MM.1S (cell line): ENCODE measurements at regions not wholly inside any gene's neighbourhood (a gene's known extent, or its start where the extent isn't known, plus 50 kb on each side); places are given as distances from the start of the nearest gene placed in this dataset.

Source experiments
- DNase-seq: peaks from one replicate; pipeline ENCODE4 v3.0.0-alpha.2; 2015
- H2AFZ ChIP-seq: fragments of 300-600 bp; sonication (generic); 2 replicates; pipeline ENCODE4 v1.6.0; 2016; ENCODE audit warnings: antibody characterized with exemption, low read length
- H3F3A ChIP-seq: fragments of 300-600 bp; sonication (generic); 2 replicates; pipeline ENCODE4 v1.6.1; 2016; ENCODE audit warnings: mild to moderate bottlenecking, antibody characterized with exemption, low read length, moderate library complexity, mixed read lengths; ENCODE audit not compliant: insufficient read depth
- H3K27ac ChIP-seq: fragments of 300-600 bp; sonication (generic); 2 replicates; pipeline ENCODE4 v1.5.1; 2016; ENCODE audit warnings: mild to moderate bottlenecking, low read length
- H3K27me3 ChIP-seq: fragments of 300-600 bp; sonication (generic); replicated peaks from 2 replicates; pipeline ENCODE4 v1.6.0; 2016; ENCODE audit warnings: low read length; ENCODE audit not compliant: insufficient read depth
- H3K36me3 ChIP-seq: fragments of 300-600 bp; sonication (generic); replicated peaks from 2 replicates; pipeline ENCODE4 v1.6.1; 2016; ENCODE audit warnings: mild to moderate bottlenecking, low read length, mixed read lengths; ENCODE audit not compliant: insufficient read depth
- H3K4me1 ChIP-seq: fragments of 300-600 bp; sonication (generic); 2 replicates; pipeline ENCODE4 v1.6.1; 2016; ENCODE audit warnings: low read length, mixed read lengths
- H3K4me2 ChIP-seq: fragments of 300-600 bp; sonication (generic); 2 replicates; pipeline ENCODE4 v1.6.0; 2016; ENCODE audit warnings: low read depth, low read length
- H3K4me3 ChIP-seq: fragments of 300-600 bp; sonication (generic); 2 replicates; pipeline ENCODE4 v1.5.1; 2016; ENCODE audit warnings: low read length, mixed read lengths
- H3K79me2 ChIP-seq: fragments of 300-600 bp; sonication (generic); 2 replicates; pipeline ENCODE4 v1.6.1; 2016; ENCODE audit warnings: mixed run types, low read length, mixed read lengths
- H3K9ac ChIP-seq: fragments of 300-600 bp; sonication (generic); 2 replicates; pipeline ENCODE4 v1.6.1; 2016; ENCODE audit warnings: low read length, mixed read lengths
- H3K9me2 ChIP-seq: fragments of 300-600 bp; sonication (generic); replicated peaks from 2 replicates; pipeline ENCODE4 v1.6.1; 2016; ENCODE audit warnings: mild to moderate bottlenecking, low read length, mixed read lengths; ENCODE audit not compliant: insufficient read depth
- H3K9me3 ChIP-seq: fragments of 300-600 bp; sonication (generic); replicated peaks from 2 replicates; pipeline ENCODE4 v1.6.1; 2016; ENCODE audit warnings: mild to moderate bottlenecking, low read length, mixed read lengths; ENCODE audit not compliant: insufficient read depth
- H4K20me1 ChIP-seq: fragments of 300-600 bp; sonication (generic); 2 replicates; pipeline ENCODE4 v1.6.1; 2016; ENCODE audit warnings: mild to moderate bottlenecking, low read length, moderate library complexity, mixed read lengths; ENCODE audit not compliant: insufficient read depth
- EZH2 ChIP-seq: fragments of 300-600 bp; sonication (generic); optimal IDR thresholded peaks from 2 replicates; pipeline ENCODE3; 2017; ENCODE audit warnings: low read depth, mild to moderate bottlenecking, antibody characterized with exemption, low read length, mixed read lengths
- EZH2phosphoT487 ChIP-seq: fragments of 300-600 bp; sonication (generic); IDR thresholded peaks from 2 replicates; pipeline ENCODE4 v1.6.1; 2018; ENCODE audit warnings: antibody characterized with exemption, low read length
- TF ChIP-seq, protein P1 (sequence below): fragments of 300-600 bp; sonication (generic); IDR thresholded peaks from 2 replicates; pipeline ENCODE4 v1.5.1; 2016; ENCODE audit warnings: antibody characterized with exemption, low read length, mixed read lengths

DNA sequence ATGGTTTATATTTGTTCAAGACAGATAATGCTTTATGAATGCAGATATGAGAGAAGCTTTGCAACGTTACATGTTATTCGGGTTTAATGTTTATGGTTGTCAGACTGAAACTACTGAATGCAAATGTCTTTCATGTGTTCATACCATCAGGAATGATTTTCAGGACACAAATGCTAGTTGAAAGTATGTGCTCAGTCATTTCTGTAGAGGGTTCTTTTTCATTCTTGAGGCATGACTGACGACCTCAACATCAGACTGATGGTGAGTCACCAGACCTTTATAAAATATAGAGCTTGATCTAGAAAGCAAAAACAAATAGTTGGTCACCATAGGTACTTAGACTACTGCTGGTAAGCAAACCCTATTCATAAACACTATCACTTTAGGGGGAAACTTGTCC is 287.3 kb upstream of the NUDT12 start:
- Histone ChIP-seq H3K79me2 (no peaks in the 10 kb centered on the region), H3K4me2 (no peak overlapping the region), H3K27ac (no peak overlapping the region)

DNA sequence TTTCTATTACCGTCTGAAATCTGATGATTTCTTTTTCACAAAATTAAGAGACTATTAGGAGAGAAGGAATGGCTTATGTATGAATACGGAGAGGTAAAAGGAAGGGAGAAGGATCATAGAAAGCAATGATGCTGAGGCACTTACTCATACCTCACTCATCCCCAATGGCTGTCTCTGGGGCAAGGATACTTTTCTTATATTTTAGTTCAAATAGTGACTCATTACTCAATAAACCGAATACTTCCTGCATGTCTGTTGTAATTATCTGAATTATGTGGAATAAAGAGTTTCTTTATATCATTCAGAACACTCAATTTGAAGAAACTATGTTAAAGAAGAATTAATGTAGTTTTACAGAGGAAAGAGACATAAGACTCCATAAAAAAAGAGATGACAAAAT is 284.5 kb upstream of the NUDT12 start:
- H3K36me3 ChIP-seq, result no peaks in the 10 kb centered on the region
- H3K4me3 ChIP-seq, result no peak overlapping the region
- no peak overlapping the region for H3K9ac ChIP-seq
- H3K79me2 ChIP-seq, result no peaks in the 10 kb centered on the region
- H2AFZ ChIP-seq, result no peak overlapping the region
- no peaks in the 10 kb centered on the region for H3K9me2 ChIP-seq
- H3K9me3 ChIP-seq, result no peaks in the 10 kb centered on the region
- no peaks in the 10 kb centered on the region for H3K4me1 ChIP-seq
- DNase-seq, result no peak
- H3F3A ChIP-seq, result no peaks in the 10 kb centered on the region
- H3K27me3 ChIP-seq, result no peaks in the 10 kb centered on the region
- H3K4me2 ChIP-seq, result no peak overlapping the region
- TF ChIP-seq, protein P1, sequence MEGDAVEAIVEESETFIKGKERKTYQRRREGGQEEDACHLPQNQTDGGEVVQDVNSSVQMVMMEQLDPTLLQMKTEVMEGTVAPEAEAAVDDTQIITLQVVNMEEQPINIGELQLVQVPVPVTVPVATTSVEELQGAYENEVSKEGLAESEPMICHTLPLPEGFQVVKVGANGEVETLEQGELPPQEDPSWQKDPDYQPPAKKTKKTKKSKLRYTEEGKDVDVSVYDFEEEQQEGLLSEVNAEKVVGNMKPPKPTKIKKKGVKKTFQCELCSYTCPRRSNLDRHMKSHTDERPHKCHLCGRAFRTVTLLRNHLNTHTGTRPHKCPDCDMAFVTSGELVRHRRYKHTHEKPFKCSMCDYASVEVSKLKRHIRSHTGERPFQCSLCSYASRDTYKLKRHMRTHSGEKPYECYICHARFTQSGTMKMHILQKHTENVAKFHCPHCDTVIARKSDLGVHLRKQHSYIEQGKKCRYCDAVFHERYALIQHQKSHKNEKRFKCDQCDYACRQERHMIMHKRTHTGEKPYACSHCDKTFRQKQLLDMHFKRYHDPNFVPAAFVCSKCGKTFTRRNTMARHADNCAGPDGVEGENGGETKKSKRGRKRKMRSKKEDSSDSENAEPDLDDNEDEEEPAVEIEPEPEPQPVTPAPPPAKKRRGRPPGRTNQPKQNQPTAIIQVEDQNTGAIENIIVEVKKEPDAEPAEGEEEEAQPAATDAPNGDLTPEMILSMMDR, result no peak
- no peak overlapping the region for H3K27ac ChIP-seq
- H4K20me1 ChIP-seq, result no peaks in the 10 kb centered on the region

More for the DNA sequence above, 287.3 kb upstream of the NUDT12 start:
- H3K9me2 ChIP-seq, result no peaks in the 10 kb centered on the region
- DNase-seq, result no peak
- H3K9ac ChIP-seq, result no peak overlapping the region
- H3F3A ChIP-seq, result no peaks in the 10 kb centered on the region
- H3K36me3 ChIP-seq, result no peaks in the 10 kb centered on the region
- no peak overlapping the region for H3K4me3 ChIP-seq
- H3K9me3 ChIP-seq, result no peaks in the 10 kb centered on the region
- H4K20me1 ChIP-seq, result no peaks in the 10 kb centered on the region
- H3K27me3 ChIP-seq, result no peaks in the 10 kb centered on the region
- H3K4me1 ChIP-seq, result no peaks in the 10 kb centered on the region
- TF ChIP-seq EZH2phosphoT487 (no peak), EZH2 (no peak)
- TF ChIP-seq, protein P1, result no peak
- H2AFZ ChIP-seq, result no peak overlapping the region

DNA sequence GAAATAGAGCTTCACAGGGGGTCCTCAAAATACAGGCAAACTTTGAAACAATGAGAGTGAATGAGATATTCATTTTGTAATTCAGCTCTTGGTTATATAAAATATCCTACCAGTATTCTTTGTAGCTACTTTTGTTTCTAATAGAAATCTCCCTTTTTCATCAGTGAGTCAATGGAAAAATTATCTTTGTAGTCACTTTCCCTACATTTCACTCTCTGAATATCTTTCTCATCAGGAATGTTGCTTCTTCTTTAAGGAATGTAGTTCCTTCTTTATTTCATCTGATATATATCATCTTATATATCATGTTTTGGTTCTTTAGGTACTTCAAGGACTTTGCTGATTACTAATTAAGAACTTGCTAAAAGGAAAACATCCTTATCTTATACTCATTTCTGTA is 280.3 kb upstream of the NUDT12 start:
- Histone ChIP-seq H3F3A (no peaks in the 10 kb centered on the region), H4K20me1 (no peaks in the 10 kb centered on the region), H3K9ac (no peak overlapping the region), H3K4me3 (no peak overlapping the region), H3K4me2 (no peak overlapping the region), H3K9me2 (no peaks in the 10 kb centered on the region), H3K27me3 (no peaks in the 10 kb centered on the region), H3K36me3 (no peaks in the 10 kb centered on the region), H3K79me2 (no peaks in the 10 kb centered on the region), H3K4me1 (no peaks in the 10 kb centered on the region), H3K9me3 (no peaks in the 10 kb centered on the region), H2AFZ (no peak overlapping the region), H3K27ac (no peak overlapping the region)
- no peak for TF ChIP-seq EZH2
- no peak for TF ChIP-seq EZH2phosphoT487
- TF ChIP-seq, protein P1, result no peak
- DNase-seq, result no peak

DNA sequence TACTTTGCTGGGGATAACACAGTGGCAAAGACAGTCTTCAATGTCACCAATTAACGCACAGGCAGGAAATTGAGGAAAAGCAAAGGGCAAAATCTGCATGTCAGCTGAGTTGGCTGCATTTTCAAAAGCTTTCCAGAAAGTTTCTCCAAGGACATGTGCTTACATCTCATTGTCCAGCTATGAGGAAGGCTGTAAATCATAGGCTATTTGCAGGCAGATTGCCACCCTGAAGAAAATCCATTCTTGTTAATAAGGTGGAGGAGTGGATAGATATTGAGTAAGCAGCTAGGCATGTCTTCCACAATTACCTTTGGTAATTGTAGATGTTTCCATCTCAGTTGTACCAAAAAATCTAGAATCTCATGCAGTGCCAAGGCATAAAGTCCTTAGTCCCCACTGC is 278.0 kb upstream of the NUDT12 start:
- Histone ChIP-seq H3K27me3 (no peaks in the 10 kb centered on the region), H3K4me2 (no peak overlapping the region), H2AFZ (no peak overlapping the region), H3K4me1 (no peaks in the 10 kb centered on the region), H3K9ac (no peak overlapping the region), H3K9me3 (no peaks in the 10 kb centered on the region), H3K36me3 (no peaks in the 10 kb centered on the region), H4K20me1 (no peaks in the 10 kb centered on the region), H3K9me2 (no peaks in the 10 kb centered on the region), H3K27ac (no peak overlapping the region), H3F3A (no peaks in the 10 kb centered on the region), H3K4me3 (no peak overlapping the region), H3K79me2 (no peaks in the 10 kb centered on the region)
- TF ChIP-seq, protein P1, result no peak
- TF ChIP-seq EZH2phosphoT487, result no peak
- no peak for TF ChIP-seq EZH2
- no peak for DNase-seq
